ENCODE measurements at regions not wholly inside any gene's neighbourhood (a gene's known extent, or its start where the extent isn't known, plus 50 kb on each side); places are given as distances from the start of the nearest gene placed in this dataset.

GRCh38 chr1:239619190-239619589 lies 232.8 kb downstream of the CHRM3 start:
- TF ChIP-seq CTCF (IDR thresholded peaks at IDR 0.05; ENCODE audit: low read depth, low read length) (no peak), MAX (IDR thresholded peaks at IDR 0.05; ENCODE audit: low read depth, low read length) (no peak), MYC (IDR thresholded peaks at IDR 0.05; ENCODE audit: low read depth, low read length) (no peak), POLR2A (IDR thresholded peaks at IDR 0.05; ENCODE audit: extremely low read depth, insufficient read length) (no peak)
